NCI-H2107 treated with DMSO at 0.1 percent for 48 hours (cell line): ENCODE measurements at regions not wholly inside any gene's neighbourhood (a gene's known extent, or its start where the extent isn't known, plus 50 kb on each side); places are given as distances from the start of the nearest gene placed in this dataset.
"Not testable (repeated sequence)": the region's sequence is repeated elsewhere in the genome, so short reads cannot be mapped to it uniquely, and the experiment has no call there.

ENCODE experiments used
- DNase-seq: peaks from one replicate; lab custom pipeline; 2025; ENCODE audit not compliant: unreplicated experiment; lab: John Stamatoyannopoulos, UW

GRCh38 chr5:82620957-82621600 lies 342.9 kb upstream of the RPS23 start:
- no peak for DNase-seq

DNA sequence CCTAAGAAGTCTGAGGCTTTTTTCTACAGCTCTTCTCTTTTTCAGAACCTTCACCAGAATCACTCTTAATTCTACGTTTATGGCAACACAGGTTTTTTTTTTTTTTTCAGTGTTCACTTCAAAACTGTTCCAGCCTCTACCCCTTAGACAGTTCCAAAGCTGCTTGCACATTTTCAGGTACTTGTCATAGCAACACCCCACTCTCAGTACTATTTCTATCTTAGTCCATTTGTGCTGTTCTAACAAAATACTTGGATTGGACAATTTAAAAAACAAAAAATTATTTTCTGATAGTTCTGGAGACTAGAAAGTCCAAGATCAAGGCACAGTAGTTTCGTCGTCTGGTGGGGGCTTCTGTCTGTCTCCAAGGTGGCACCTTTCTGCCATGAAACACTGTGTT lies 340.9 kb upstream of the RPS23 start:
- no peak for DNase-seq

DNA sequence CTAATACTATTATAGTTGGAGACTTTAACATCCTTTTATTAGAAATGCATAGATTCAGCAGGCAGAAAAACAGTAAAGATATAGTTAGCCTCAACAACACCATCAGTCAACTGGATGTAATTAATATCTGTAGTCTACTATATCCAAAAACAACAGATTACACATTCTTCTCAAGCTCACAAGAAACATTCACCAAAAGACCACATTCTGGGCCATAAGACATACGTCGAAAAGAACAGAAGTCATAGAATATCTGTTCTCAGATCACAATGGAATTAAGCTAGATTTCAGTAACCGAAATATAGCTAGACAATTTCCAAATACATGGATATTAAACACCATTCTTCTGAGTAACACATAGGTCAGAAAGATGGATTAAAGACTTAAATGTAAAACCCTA lies 336.6 kb upstream of the RPS23 start:
- no peak for DNase-seq

GRCh38 chr5:82613891-82614290 lies 335.7 kb upstream of the RPS23 start:
- no peak for DNase-seq

GRCh38 chr5:82610686-82611085 lies 332.5 kb upstream of the RPS23 start:
- no peak for DNase-seq

GRCh38 chr5:82605441-82605973 lies 327.4 kb upstream of the RPS23 start:
- DNase-seq = no peak

DNA sequence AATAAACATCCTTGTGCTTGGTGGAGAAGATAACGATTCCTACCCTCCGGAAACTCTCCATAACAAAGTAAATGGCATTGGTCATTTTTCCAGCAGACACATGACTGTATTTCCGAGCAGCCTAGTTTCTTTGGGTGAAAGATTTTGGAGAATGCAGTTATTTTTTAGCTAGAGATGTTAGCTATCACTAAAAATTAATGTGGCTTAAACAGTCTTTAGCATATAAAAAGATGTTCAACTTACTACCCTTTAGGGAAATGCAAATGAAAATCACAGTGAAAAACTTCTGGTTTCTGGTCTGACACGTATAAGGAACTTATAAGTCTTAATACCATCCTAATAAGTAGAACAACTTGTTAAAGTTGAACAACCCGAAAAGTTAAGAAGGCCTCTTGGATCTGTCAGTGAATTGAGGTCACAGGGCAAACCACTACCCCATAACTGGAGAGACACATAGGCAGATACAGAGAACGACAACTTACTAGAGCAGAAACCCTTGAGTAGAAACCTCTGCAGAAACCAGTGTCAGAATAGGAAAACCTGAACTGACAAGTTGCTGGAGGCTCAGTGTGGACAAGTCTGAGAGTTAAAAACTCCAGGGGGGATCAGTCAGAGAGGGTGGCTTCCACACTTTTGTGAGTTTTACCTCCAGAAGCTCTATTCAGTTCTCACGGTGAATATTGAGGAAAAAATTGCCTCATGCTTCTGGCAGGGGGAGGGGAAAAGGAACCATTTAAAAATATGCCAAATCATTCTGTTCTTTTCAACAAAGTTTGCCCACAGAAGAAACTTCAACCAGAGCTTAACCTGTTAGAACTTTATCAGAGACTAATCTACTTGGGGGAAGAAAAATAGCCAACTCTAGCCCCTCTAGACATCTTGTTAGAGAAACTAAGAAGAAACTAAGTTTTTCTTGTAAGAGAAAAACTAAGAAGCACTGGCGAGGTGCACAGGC lies 325.2 kb upstream of the RPS23 start:
- no peak for DNase-seq

DNA sequence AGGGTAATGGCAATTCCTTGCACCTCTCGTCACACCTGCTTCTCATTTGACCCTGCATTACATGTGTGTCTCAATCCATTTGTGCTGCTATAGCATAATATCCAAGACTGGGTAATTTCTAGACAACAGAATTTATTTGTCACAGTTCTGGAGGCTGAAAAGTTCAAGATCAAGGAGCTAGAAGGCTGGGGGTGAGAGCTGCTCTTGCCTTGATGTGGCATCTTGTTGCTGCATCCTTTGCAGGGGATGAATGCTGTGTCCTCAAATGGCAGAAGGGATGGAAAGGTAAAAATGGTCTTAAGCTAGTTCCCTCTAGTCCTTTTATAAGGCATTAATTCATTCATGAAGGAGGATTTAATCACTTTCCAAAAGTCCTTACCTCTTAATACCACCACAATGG lies 323.7 kb upstream of the RPS23 start:
- no peak for DNase-seq

- peak; percentile 1 for DNase-seq
Measured at GRCh38 chr5:82601077-82601476, 322.9 kb upstream of the RPS23 start.

DNA sequence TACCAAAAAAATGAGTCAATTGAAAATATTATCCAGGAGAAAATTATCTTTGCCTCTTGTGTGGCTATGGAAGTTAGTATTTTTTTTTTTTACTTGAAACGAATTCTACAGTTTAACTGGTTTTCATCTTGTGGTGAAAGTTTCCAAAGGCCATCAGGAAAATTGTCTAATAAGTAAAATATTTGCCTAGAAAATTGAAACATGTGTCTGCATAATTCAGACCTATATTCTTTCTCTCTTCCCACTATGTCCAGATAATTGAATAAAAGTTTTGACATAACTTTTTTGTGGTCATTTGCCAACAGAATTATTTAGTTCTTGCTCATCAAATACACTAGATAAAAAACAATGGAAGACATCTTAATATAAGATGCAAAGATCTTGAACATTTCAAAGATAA lies 321.5 kb upstream of the RPS23 start:
- DNase-seq = no peak

DNA sequence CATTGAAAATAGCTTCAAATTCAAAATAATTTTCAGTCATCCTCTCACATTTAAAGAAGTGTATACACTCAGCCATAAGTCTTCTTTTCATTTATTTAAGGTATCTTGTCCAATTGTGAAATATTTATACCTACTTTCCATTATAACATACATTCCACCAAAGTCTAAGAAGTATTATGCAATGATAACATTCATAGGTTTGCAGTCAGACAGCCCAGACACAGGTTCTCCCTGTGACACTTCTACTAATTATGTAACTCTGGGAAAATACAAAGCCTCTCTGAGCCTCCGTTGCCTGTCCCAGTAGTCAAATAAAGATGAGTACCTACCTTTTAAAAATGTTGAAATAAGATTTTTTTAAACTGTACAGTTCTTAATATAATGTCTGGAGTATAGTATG lies 320.9 kb upstream of the RPS23 start:
- no peak for DNase-seq

DNA sequence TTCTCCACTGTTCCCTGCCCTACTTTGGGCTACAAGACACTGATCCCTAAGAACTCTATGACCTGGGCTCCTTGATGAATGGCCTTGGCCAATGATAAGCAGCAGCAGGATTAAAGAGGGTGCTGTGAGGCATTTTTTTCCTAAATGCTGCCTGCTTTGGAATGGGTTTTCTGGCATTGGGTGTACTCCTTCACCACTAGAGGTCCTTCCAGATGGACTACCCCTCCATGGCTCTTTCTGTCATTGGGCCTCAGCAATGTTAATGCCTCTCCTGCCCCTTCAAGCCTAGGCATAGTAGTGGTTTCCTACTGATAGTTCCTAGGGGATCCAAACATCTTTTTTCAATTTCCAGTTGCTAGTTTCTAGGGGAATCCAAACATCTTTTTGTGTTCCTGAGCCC lies 319.3 kb upstream of the RPS23 start:
- no peak for DNase-seq

GRCh38 chr5:82596451-82596850 lies 318.3 kb upstream of the RPS23 start:
- DNase-seq = no peak

DNA sequence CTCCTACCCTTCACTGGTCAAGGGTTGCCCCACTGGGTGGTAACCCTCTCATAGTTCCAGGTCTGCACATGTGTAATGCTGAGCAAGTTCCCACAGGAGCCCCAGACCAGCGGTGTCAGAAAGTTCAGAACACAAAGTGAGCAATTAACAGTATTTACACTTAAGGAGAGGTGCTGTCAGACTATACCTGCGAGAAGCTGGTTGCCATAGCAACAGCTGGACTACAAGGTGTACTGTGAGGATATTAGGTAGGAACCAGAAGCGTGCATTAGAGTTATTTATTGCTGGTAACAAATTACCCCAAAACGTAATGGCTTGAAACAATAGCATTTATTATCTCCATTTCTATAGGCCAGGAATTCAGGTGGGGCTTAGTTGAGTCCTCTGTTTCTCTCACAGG lies 317.0 kb upstream of the RPS23 start:
- no peak for DNase-seq

GRCh38 chr5:82594097-82594496 lies 315.9 kb upstream of the RPS23 start:
- DNase-seq = no peak

DNA sequence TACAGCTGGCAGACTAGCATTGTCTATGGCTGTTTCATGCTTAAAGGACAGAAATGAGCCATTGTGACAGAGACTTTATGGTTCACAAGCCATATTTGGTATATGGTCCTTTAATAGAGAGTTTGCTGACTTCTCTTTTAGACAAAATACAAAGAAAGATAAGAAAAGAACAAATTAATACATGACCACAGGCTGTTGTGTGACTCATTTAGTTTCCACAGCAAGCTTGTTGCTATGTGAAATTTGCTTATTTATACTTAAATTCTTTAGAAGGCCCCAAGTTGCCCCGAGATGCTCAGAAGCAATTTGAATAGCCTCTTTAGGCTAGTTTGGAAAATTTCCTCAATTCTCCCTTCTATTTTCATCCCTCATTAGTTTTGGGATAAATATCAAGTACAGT lies 315.3 kb upstream of the RPS23 start:
- no peak for DNase-seq

DNA sequence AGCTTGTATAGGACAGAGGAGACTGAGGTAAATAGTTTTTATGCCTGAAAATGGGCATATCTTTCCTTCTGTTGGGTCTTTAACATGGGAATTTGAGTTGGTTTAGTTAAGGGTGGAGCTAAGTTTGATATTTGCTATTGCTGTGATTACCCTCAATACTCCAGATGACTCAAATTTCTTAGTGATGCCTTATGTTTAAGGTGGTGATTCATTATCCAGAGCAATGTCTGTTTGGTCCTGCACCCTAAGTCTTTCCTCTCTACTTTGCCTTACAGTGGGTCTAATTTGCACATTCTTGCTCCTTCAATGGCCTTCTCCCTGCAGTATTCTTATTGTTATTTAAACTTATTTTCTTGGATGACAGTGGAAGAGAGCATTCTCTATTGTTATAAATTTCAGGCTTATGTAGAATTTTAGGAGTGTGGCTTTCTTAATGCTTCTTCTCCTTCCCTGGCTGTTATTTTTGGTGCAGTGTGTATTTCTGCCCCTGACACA lies 312.9 kb upstream of the RPS23 start:
- no peak for DNase-seq

DNA sequence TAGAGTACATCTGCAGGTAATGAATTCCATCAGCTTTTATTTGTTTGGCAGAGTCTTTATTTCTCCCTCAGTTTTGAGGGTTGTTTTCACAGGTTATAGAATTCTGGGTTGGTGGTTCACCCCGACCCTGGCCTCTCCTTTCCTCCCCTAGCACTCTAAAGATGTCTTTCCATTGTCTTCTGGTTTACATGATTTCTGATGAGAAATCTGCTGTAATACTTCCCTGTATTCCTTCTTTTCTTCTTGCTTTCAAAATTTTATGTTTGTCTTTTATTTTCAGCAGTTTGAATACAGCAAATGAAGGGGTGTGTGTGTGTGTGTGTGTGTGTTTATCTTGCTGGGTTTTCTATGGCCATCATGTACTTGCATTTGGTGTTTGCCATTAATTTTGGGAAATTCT lies 312.0 kb upstream of the RPS23 start:
- DNase-seq = no peak

GRCh38 chr5:82586661-82587310 lies 308.6 kb upstream of the RPS23 start:
- no peak for DNase-seq

GRCh38 chr5:82586181-82586580 lies 308.0 kb upstream of the RPS23 start:
- DNase-seq = no peak

DNA sequence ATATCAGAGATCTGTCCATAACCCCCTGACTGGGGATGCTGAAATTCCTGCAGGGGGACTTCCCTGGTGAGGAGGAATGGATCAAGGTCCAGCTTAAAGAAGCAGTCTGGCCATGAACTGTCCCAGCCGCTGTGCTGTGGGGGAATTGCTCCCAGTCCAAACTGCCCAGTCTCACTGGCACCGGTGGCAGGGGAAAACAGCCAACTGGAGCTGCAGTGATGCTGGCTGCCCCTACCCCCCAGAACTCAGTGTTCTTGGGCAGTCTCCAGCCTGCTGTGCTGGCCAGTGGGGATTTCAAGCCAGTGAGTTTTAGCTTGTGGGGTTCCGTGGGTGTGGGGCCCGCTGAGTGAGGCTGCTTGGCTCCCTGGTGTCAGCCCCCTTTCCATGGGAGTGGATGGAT lies 306.5 kb upstream of the RPS23 start:
- no peak for DNase-seq

- not testable (repeated sequence) for DNase-seq
Measured at GRCh38 chr5:82583331-82583730, 305.2 kb upstream of the RPS23 start.
